T-cell (primary cell): ENCODE measurements at regions not wholly inside any gene's neighbourhood (a gene's known extent, or its start where the extent isn't known, plus 50 kb on each side); places are given as distances from the start of the nearest gene placed in this dataset.

Experiments used
- ATAC-seq, 4 experiments: fragments of 200-7000 bp in 3 of 4; fragments of 150-1000 bp in 1 of 4; cut with Tn5 transposase; replicated peaks in 1 of 4; 1 replicate in 3 of 4; 2 replicates in 1 of 4; pipeline ENCODE4 v1.10.0; 2021; ENCODE audit warnings: moderate library complexity in 3 of 4, mild to moderate bottlenecking in 2 of 4, moderate number of reproducible peaks in 1 of 4
- CTCF ChIA-PET, 2 donors: fragments of 300-600 bp; sonication (Branson Sonifier 250); formaldehyde crosslinking; loops; one replicate each; lab custom pipeline; 2022; ENCODE audit warnings: antibody characterized with exemption in 2 of 2; lab: Charles Lee
- POLR2A ChIA-PET, 2 donors: fragments of 300-600 bp; sonication (Branson Sonifier 250); formaldehyde crosslinking; loops; one replicate each; lab custom pipeline; 2022; ENCODE audit warnings: antibody characterized with exemption in 2 of 2; lab: Charles Lee
- DNase-seq, 35 experiments: peaks; one replicate each; pipeline versions ENCODE4 v3.0.0 to v3.0.0-alpha.2; 2013 to 2023
- H3K27ac ChIP-seq: one replicate; pipeline ENCODE4 v1.5.1; 2013; ENCODE audit warnings: low read length
- H3K27me3 ChIP-seq, 2 experiments: replicated peaks in 1 of 2; 1 replicate in 1 of 2; 2 replicates in 1 of 2; pipeline versions ENCODE4 v1.6.1 to v1.7.0; 2013; ENCODE audit warnings: low read length in 1 of 2, mixed read lengths in 1 of 2; ENCODE audit not compliant: control insufficient read depth in 2 of 2, insufficient read depth in 2 of 2; ENCODE audit errors: extremely low read depth in 1 of 2
- H3K36me3 ChIP-seq, 2 donors: 1 replicate in 1 of 2; 2 replicates in 1 of 2; pipeline versions ENCODE4 v1.6.1 to v1.7.0; 2013; ENCODE audit warnings: low read length in 1 of 2; ENCODE audit not compliant: control insufficient read depth in 2 of 2, insufficient read depth in 1 of 2; ENCODE audit errors: extremely low read depth in 1 of 2
- H3K4me1 ChIP-seq, 2 experiments: 1 replicate in 1 of 2; 2 replicates in 1 of 2; pipeline versions ENCODE4 v1.6.1 to v1.7.0; 2013; ENCODE audit warnings: low read length in 2 of 2, mixed read lengths in 1 of 2; ENCODE audit not compliant: insufficient read depth in 2 of 2, control insufficient read depth in 1 of 2; ENCODE audit errors: extremely low read depth in 1 of 2
- H3K4me3 ChIP-seq, 2 donors: 1 replicate in 1 of 2; 2 replicates in 1 of 2; pipeline versions ENCODE4 v1.5.1 to v1.7.0; 2013; ENCODE audit warnings: mild to moderate bottlenecking in 2 of 2, low read length in 1 of 2, moderate library complexity in 1 of 2; ENCODE audit not compliant: control insufficient read depth in 1 of 2; ENCODE audit errors: extremely low read depth in 1 of 2
- H3K9me3 ChIP-seq: 2 replicates; pipeline ENCODE4 v1.7.0; 2013
- H3K27ac Mint-ChIP-seq, 2 donors: one replicate each; pipeline ENCODE4 v1.8.0; 2020 to 2021; ENCODE audit warnings: mild to moderate bottlenecking in 2 of 2, mixed read lengths in 2 of 2
- H3K27me3 Mint-ChIP-seq, 2 donors: one replicate each; pipeline ENCODE4 v1.8.0; 2021 to 2022; ENCODE audit warnings: mixed read lengths in 2 of 2
- H3K36me3 Mint-ChIP-seq: one replicate; pipeline ENCODE4 v1.8.0; 2021; ENCODE audit warnings: mixed read lengths
- H3K4me1 Mint-ChIP-seq, 3 donors: one replicate each; pipeline ENCODE4 v1.8.0; 2020 to 2022; ENCODE audit warnings: mixed read lengths in 3 of 3, mild to moderate bottlenecking in 1 of 3
- H3K4me3 Mint-ChIP-seq, 3 donors: one replicate each; pipeline ENCODE4 v1.8.0; 2020 to 2022; ENCODE audit warnings: mild to moderate bottlenecking in 3 of 3, mixed read lengths in 3 of 3, moderate library complexity in 3 of 3
- H3K9me3 Mint-ChIP-seq, 3 donors: one replicate each; pipeline ENCODE4 v1.8.0; 2020 to 2022; ENCODE audit warnings: mixed read lengths in 3 of 3
- WGBS: methylation state at CpG from one replicate; pipeline ENCODE4 v1.1.5; 2013; ENCODE audit warnings: missing lambda C conversion rate; ENCODE audit not compliant: insufficient coverage; 5-methylcytosine and 5-hydroxymethylcytosine counted together

GRCh38 chr3:102302020-102302419 lies 132.8 kb upstream of the ZPLD1 start:
- H3K4me1 Mint-ChIP-seq = no peaks in the 10 kb centered on the region
- no peak for DNase-seq
- Histone ChIP-seq H3K36me3 (no peaks in the 10 kb centered on the region), H3K4me1 (no peaks in the 10 kb centered on the region), H3K9me3 (no peaks in the 10 kb centered on the region), H3K27me3 (no peaks in the 10 kb centered on the region), H3K27ac (no peak overlapping the region), H3K4me3 (no peak overlapping the region)
- WGBS = no CpG with 5 or more reads among the region's 2 CpGs
- H3K27me3 Mint-ChIP-seq = peaks cover 4 to 20% of the 10 kb centered on the region in 2 donors
- CTCF ChIA-PET = no interaction called here
- POLR2A ChIA-PET = no interaction called here
- ATAC-seq = no peak
- no peaks in the 10 kb centered on the region for H3K9me3 Mint-ChIP-seq
- H3K36me3 Mint-ChIP-seq = no peaks in the 10 kb centered on the region
- H3K4me3 Mint-ChIP-seq = no peak overlapping the region
- no peak overlapping the region for H3K27ac Mint-ChIP-seq

- no peak overlapping the region for H3K27ac Mint-ChIP-seq
- H3K4me1 ChIP-seq = no peaks in the 10 kb centered on the region
- ChIA-PET POLR2A (no interaction called here), CTCF (no interaction called here)
- H3K36me3 ChIP-seq = no peaks in the 10 kb centered on the region
- no peaks in the 10 kb centered on the region for H3K36me3 Mint-ChIP-seq
- H3K4me3 Mint-ChIP-seq = no peak overlapping the region
- H3K27ac ChIP-seq = no peak overlapping the region
- H3K27me3 Mint-ChIP-seq = peaks cover 7 to 26% of the 10 kb centered on the region in 2 donors
- no peaks in the 10 kb centered on the region for H3K4me1 Mint-ChIP-seq
- H3K9me3 Mint-ChIP-seq = no peaks in the 10 kb centered on the region
- no peak overlapping the region for H3K4me3 ChIP-seq
- no peak for DNase-seq
- no CpG with 5 or more reads among the region's 3 CpGs for WGBS
- H3K27me3 ChIP-seq = peaks cover 0 to 3% of the 10 kb centered on the region in 2 experiments
- H3K9me3 ChIP-seq = no peaks in the 10 kb centered on the region
- no peak for ATAC-seq
Observed at GRCh38 chr3:102304550-102304949, 130.3 kb upstream of the ZPLD1 start.

GRCh38 chr3:102307442-102307841 lies 127.4 kb upstream of the ZPLD1 start:
- peaks cover 0 to 3% of the 10 kb centered on the region in 2 experiments for H3K27me3 ChIP-seq
- 50% methylated on average over 1 of the region's 2 CpGs for WGBS
- H3K9me3 Mint-ChIP-seq = no peaks in the 10 kb centered on the region
- no peak overlapping the region for H3K4me3 Mint-ChIP-seq
- H3K27me3 Mint-ChIP-seq = peaks cover 6 to 24% of the 10 kb centered on the region in 2 donors
- DNase-seq (no peak), ATAC-seq (no peak)
- H3K36me3 Mint-ChIP-seq = no peaks in the 10 kb centered on the region
- no peaks in the 10 kb centered on the region for H3K9me3 ChIP-seq
- H3K4me3 ChIP-seq = no peak overlapping the region
- H3K36me3 ChIP-seq = no peaks in the 10 kb centered on the region
- H3K4me1 Mint-ChIP-seq = no peaks in the 10 kb centered on the region
- H3K27ac ChIP-seq = no peak overlapping the region
- POLR2A ChIA-PET = no interaction called here
- CTCF ChIA-PET = no interaction called here
- H3K27ac Mint-ChIP-seq = no peak overlapping the region
- H3K4me1 ChIP-seq = no peaks in the 10 kb centered on the region

- no peaks in the 10 kb centered on the region for H3K4me1 ChIP-seq
- DNase-seq = no peak
- POLR2A ChIA-PET = no interaction called here
- Mint-ChIP-seq H3K4me3 (no peak overlapping the region), H3K36me3 (no peaks in the 10 kb centered on the region), H3K27me3 (peaks cover 7% of the 10 kb centered on the region in 2 donors), H3K27ac (no peak overlapping the region), H3K9me3 (no peaks in the 10 kb centered on the region), H3K4me1 (no peaks in the 10 kb centered on the region)
- H3K4me3 ChIP-seq = no peak overlapping the region
- H3K9me3 ChIP-seq = no peaks in the 10 kb centered on the region
- H3K27me3 ChIP-seq = no peaks in the 10 kb centered on the region
- no peaks in the 10 kb centered on the region for H3K36me3 ChIP-seq
- no peak overlapping the region for H3K27ac ChIP-seq
- CTCF ChIA-PET = no interaction called here
- no peak for ATAC-seq
- WGBS = no CpG with 5 or more reads among the region's 1 CpG
Observed at GRCh38 chr3:102329066-102329465, 105.7 kb upstream of the ZPLD1 start.

- Mint-ChIP-seq H3K9me3 (no peaks in the 10 kb centered on the region), H3K27ac (no peak overlapping the region), H3K27me3 (peaks cover 7% of the 10 kb centered on the region in 2 donors), H3K4me3 (no peak overlapping the region), H3K4me1 (no peaks in the 10 kb centered on the region), H3K36me3 (no peaks in the 10 kb centered on the region)
- no peaks in the 10 kb centered on the region for H3K9me3 ChIP-seq
- ChIA-PET CTCF (no interaction called here), POLR2A (no interaction called here)
- no peak overlapping the region for H3K4me3 ChIP-seq
- no peaks in the 10 kb centered on the region for H3K27me3 ChIP-seq
- DNase-seq = no peak
- H3K4me1 ChIP-seq = no peaks in the 10 kb centered on the region
- no peak overlapping the region for H3K27ac ChIP-seq
- WGBS = no CpG with 5 or more reads among the region's 1 CpG
- ATAC-seq = no peak
- no peaks in the 10 kb centered on the region for H3K36me3 ChIP-seq
Observed at GRCh38 chr3:102329561-102329960, 105.3 kb upstream of the ZPLD1 start.

- ChIA-PET POLR2A (no interaction called here), CTCF (no interaction called here)
- Mint-ChIP-seq H3K4me1 (no peaks in the 10 kb centered on the region), H3K4me3 (no peak overlapping the region), H3K9me3 (no peaks in the 10 kb centered on the region), H3K36me3 (no peaks in the 10 kb centered on the region), H3K27me3 (peaks cover 7% of the 10 kb centered on the region in 2 donors), H3K27ac (no peak overlapping the region)
- H3K4me3 ChIP-seq = no peak overlapping the region
- no peaks in the 10 kb centered on the region for H3K27me3 ChIP-seq
- DNase-seq (no peak), ATAC-seq (no peak)
- no peaks in the 10 kb centered on the region for H3K36me3 ChIP-seq
- H3K9me3 ChIP-seq = no peaks in the 10 kb centered on the region
- no peaks in the 10 kb centered on the region for H3K4me1 ChIP-seq
- no CpG with 5 or more reads among the region's 1 CpG for WGBS
- H3K27ac ChIP-seq = no peak overlapping the region
Observed at GRCh38 chr3:102332205-102332604, 102.6 kb upstream of the ZPLD1 start.

GRCh38 chr3:102332934-102333333 lies 101.9 kb upstream of the ZPLD1 start:
- H3K27me3 Mint-ChIP-seq = peaks cover 5 to 7% of the 10 kb centered on the region in 2 donors
- H3K9me3 Mint-ChIP-seq = no peaks in the 10 kb centered on the region
- H3K4me3 Mint-ChIP-seq = no peak overlapping the region
- ATAC-seq = no peak
- no peak overlapping the region for H3K27ac ChIP-seq
- CTCF ChIA-PET = no interaction called here
- H3K27ac Mint-ChIP-seq = no peak overlapping the region
- no peaks in the 10 kb centered on the region for H3K27me3 ChIP-seq
- H3K4me1 Mint-ChIP-seq = no peaks in the 10 kb centered on the region
- DNase-seq = no peak
- no peak overlapping the region for H3K4me3 ChIP-seq
- H3K4me1 ChIP-seq = no peaks in the 10 kb centered on the region
- no peaks in the 10 kb centered on the region for H3K9me3 ChIP-seq
- H3K36me3 ChIP-seq = no peaks in the 10 kb centered on the region
- no peaks in the 10 kb centered on the region for H3K36me3 Mint-ChIP-seq
- POLR2A ChIA-PET = no interaction called here
